HCT116 (cell line): ENCODE measurements at regions not wholly inside any gene's neighbourhood (a gene's known extent, or its start where the extent isn't known, plus 50 kb on each side); places are given as distances from the start of the nearest gene placed in this dataset.

Source experiments
- ATAC-seq: fragments of 200-7000 bp; cut with Tn5 transposase; 2 replicates; pipeline ENCODE4 v1.9.1; 2020; ENCODE audit warnings: mild to moderate bottlenecking, moderate library complexity
- BruUV-seq: library from RNA; stranded (reverse); fragments of 400-500 nt; replicated peaks from 2 replicates; lab custom pipeline; 2021; lab: Mats Ljungman, UMichigan
- CTCF ChIA-PET: fragments of 300-600 bp; sonication (Branson Sonifier 250); formaldehyde crosslinking; loops from one replicate; lab custom pipeline; 2021; ENCODE audit warnings: antibody characterized with exemption; lab: Charles Lee
- POLR2A ChIA-PET: fragments of 300-600, 350-600 bp; sonication (Branson Sonifier 250); formaldehyde crosslinking; loops from one replicate; lab custom pipeline; 2021; ENCODE audit warnings: antibody characterized with exemption; lab: Charles Lee
- RAD21 ChIA-PET, 2 experiments: fragments of 300-600 bp; sonication (Branson Sonifier 250); formaldehyde crosslinking; loops; one replicate each; lab custom pipeline; 2023; ENCODE audit warnings: low total read pairs in 2 of 2; ENCODE audit not compliant: uncharacterized antibody in 2 of 2, unreplicated experiment in 2 of 2, low non-redundant PET in 1 of 2; lab: Charles Lee
- DNase-seq: peaks from one replicate; pipeline ENCODE4 v3.0.0-alpha.2; 2010; ENCODE audit warnings: low read depth, low spot score
- H2AFZ ChIP-seq: fragments of 200-600 bp; shearing (Covaris generic), sonication (generic); 2 replicates; pipeline ENCODE4 v1.6.1; 2017; ENCODE audit warnings: low read depth, mixed run types, mixed read lengths, antibody characterized with exemption, low read length; ENCODE audit not compliant: poor library complexity, severe bottlenecking
- H3K27ac ChIP-seq: 2 replicates; pipeline ENCODE4 v1.5.1; 2012; ENCODE audit warnings: low read depth, low read length
- H3K27me3 ChIP-seq: fragments of 200-600 bp; sonication (generic); 2 replicates; pipeline ENCODE4 v1.6.1; 2016; ENCODE audit warnings: mixed run types, low read length, mixed read lengths; ENCODE audit not compliant: insufficient read depth
- H3K36me3 ChIP-seq, 2 experiments: fragments of 200-500 bp in 1 of 2; fragments of 200-600 bp in 1 of 2; sonication (Bioruptor generic) in 1 of 2; sonication (generic) in 1 of 2; 2 replicates each; pipeline versions ENCODE4 v1.5.1 to v1.6.1; 2014 to 2016; ENCODE audit warnings: low read length in 2 of 2, inconsistent platforms in 1 of 2, mixed read lengths in 1 of 2, mixed run types in 1 of 2; ENCODE audit not compliant: insufficient read depth in 2 of 2, control insufficient read depth in 1 of 2
- H3K4me1 ChIP-seq, 2 experiments: fragments of 200-600 bp in 1 of 2; sonication (generic) in 1 of 2; 2 replicates each; pipeline versions ENCODE4 v1.5.1 to v1.6.1; 2012 to 2017; ENCODE audit warnings: low read length in 2 of 2, inconsistent platforms in 1 of 2, mild to moderate bottlenecking in 1 of 2, mixed read lengths in 1 of 2, mixed run types in 1 of 2, moderate library complexity in 1 of 2; ENCODE audit not compliant: insufficient read depth in 2 of 2, control insufficient read depth in 1 of 2
- H3K4me2 ChIP-seq: fragments of 200-600 bp; sonication (generic); 2 replicates; pipeline ENCODE4 v1.6.1; 2017; ENCODE audit warnings: mixed run types, low read length, mixed read lengths
- H3K4me3 ChIP-seq, 2 experiments: fragments of 200-600 bp in 1 of 2; sonication (generic) in 1 of 2; replicated peaks in 1 of 2; 2 replicates each; pipeline ENCODE4 v1.5.1; 2011 to 2016; ENCODE audit warnings: low read length in 2 of 2, control low read depth in 1 of 2, low read depth in 1 of 2, mild to moderate bottlenecking in 1 of 2, mixed read lengths in 1 of 2, mixed run types in 1 of 2
- H3K79me2 ChIP-seq: fragments of 200-600 bp; sonication (generic); 2 replicates; pipeline ENCODE4 v1.6.1; 2017; ENCODE audit warnings: mild to moderate bottlenecking, mixed run types, low read length, moderate library complexity, mixed read lengths; ENCODE audit not compliant: insufficient read depth
- H3K9ac ChIP-seq: fragments of 200-600 bp; sonication (generic); 2 replicates; pipeline ENCODE4 v1.6.1; 2016; ENCODE audit warnings: low read length, mixed read lengths
- H3K9me2 ChIP-seq: fragments of 200-600 bp; sonication (generic), shearing (Covaris generic); 2 replicates; pipeline ENCODE4 v1.6.1; 2017; ENCODE audit warnings: mixed run types, mild to moderate bottlenecking, moderate library complexity; ENCODE audit not compliant: insufficient read depth
- H3K9me3 ChIP-seq, 2 experiments: fragments of 200-500 bp in 1 of 2; fragments of 200-600 bp in 1 of 2; sonication (Bioruptor generic) in 1 of 2; sonication (generic) in 1 of 2; 2 replicates each; pipeline ENCODE4 v1.6.1; 2014 to 2017; ENCODE audit warnings: low read length in 2 of 2, mixed read lengths in 2 of 2, inconsistent platforms in 1 of 2, low read depth in 1 of 2, mild to moderate bottlenecking in 1 of 2, mixed run types in 1 of 2, moderate library complexity in 1 of 2; ENCODE audit not compliant: control insufficient read depth in 1 of 2, insufficient read depth in 1 of 2
- H4K20me1 ChIP-seq: fragments of 200-600 bp; sonication (generic), shearing (Covaris generic); 2 replicates; pipeline ENCODE4 v1.6.1; 2017; ENCODE audit warnings: mixed run types, mild to moderate bottlenecking, moderate library complexity; ENCODE audit not compliant: insufficient read depth
- CBX3 ChIP-seq: IDR thresholded peaks from 2 replicates; pipeline ENCODE4 v1.6.1; 2012; ENCODE audit warnings: low read depth
- CEBPB ChIP-seq: IDR thresholded peaks from 2 replicates; pipeline ENCODE4 v1.6.1; 2012; ENCODE audit warnings: low read depth
- CTCF ChIP-seq, 3 experiments: fragments of 200-600 bp in 1 of 3; sonication (generic) in 1 of 3; IDR thresholded peaks in 2 of 3; conservative IDR thresholded peaks in 1 of 3; 2 replicates each; pipeline ENCODE4 v1.5.1; 2012 to 2017; ENCODE audit warnings: low read depth in 2 of 3, low read length in 2 of 3, antibody characterized with exemption in 1 of 3, borderline replicate concordance in 1 of 3, control low read depth in 1 of 3, mild to moderate bottlenecking in 1 of 3, mixed read lengths in 1 of 3, mixed run types in 1 of 3, moderate library complexity in 1 of 3; ENCODE audit not compliant: insufficient read depth in 1 of 3
- EGR1 ChIP-seq: IDR thresholded peaks from 2 replicates; pipeline ENCODE4 v1.6.1; 2012; ENCODE audit warnings: low read depth
- ELF1 ChIP-seq: IDR thresholded peaks from 2 replicates; pipeline ENCODE4 v1.6.1; 2012; ENCODE audit warnings: low read depth, borderline replicate concordance
- EZH2phosphoT487 ChIP-seq: fragments of 200-600 bp; IDR thresholded peaks from 2 replicates; pipeline ENCODE4 v1.6.1; 2018; ENCODE audit warnings: antibody characterized with exemption, borderline replicate concordance
- FOSL1 ChIP-seq: IDR thresholded peaks from 2 replicates; pipeline ENCODE4 v1.6.1; 2012; ENCODE audit warnings: low read depth
- MAX ChIP-seq: IDR thresholded peaks from 2 replicates; pipeline ENCODE4 v1.6.1; 2012
- RAD21 ChIP-seq: IDR thresholded peaks from 2 replicates; pipeline ENCODE4 v1.6.1; 2012; ENCODE audit warnings: low read depth, mild to moderate bottlenecking
- REST ChIP-seq: IDR thresholded peaks from 2 replicates; pipeline ENCODE4 v1.6.1; 2012; ENCODE audit warnings: low read depth
- SRF ChIP-seq: IDR thresholded peaks from 2 replicates; pipeline ENCODE4 v1.6.1; 2012; ENCODE audit warnings: low read depth
- TCF7L2 ChIP-seq: IDR thresholded peaks from 2 replicates; pipeline ENCODE4 v1.7.0; 2011; ENCODE audit warnings: borderline replicate concordance, inconsistent platforms; ENCODE audit not compliant: insufficient read depth, insufficient read length; ENCODE audit errors: extremely low read depth
- ZBTB33 ChIP-seq: IDR thresholded peaks from 2 replicates; pipeline ENCODE4 v1.6.1; 2011; ENCODE audit warnings: mild to moderate bottlenecking, low read length, moderate library complexity; ENCODE audit not compliant: insufficient replicate concordance; ENCODE audit errors: extremely low read depth
- ZFX ChIP-seq: fragments of 450-650 bp; IDR thresholded peaks from 2 replicates; pipeline ENCODE4 v1.6.1; 2017
- intact Hi-C: fragments of 100-400 bp; cut with micrococcal nuclease; formaldehyde crosslinking; loops from 2 replicates; pipeline ENCODE4 v1.10.0; 2022

- TF ChIP-seq CTCF (IDR thresholded peaks at IDR 0.05 in 2 of 3, conservative IDR thresholded peaks at IDR 0.05 in 1 of 3; ENCODE audit: borderline replicate concordance in 1 of 3, insufficient read depth in 1 of 3, low read depth in 2 of 3, low read length in 2 of 3) (no peak), EZH2phosphoT487 (no peak), REST (no peak), CBX3 (no peak)
Observed at GRCh38 chr6:153727885-153728284, 311.2 kb upstream of the OPRM1 start (continued).

GRCh38 chr6:153725456-153725855 is 313.6 kb upstream of the OPRM1 start:
- intact Hi-C loops: no loop called here
- Histone ChIP-seq H2AFZ (no peak overlapping the region), H3K79me2 (no peaks in the 10 kb centered on the region), H3K4me1 (no peaks in the 10 kb centered on the region), H3K9ac (no peak overlapping the region), H3K36me3 (no peaks in the 10 kb centered on the region), H3K4me2 (no peak overlapping the region), H3K4me3 (no peak overlapping the region), H3K27me3 (peaks cover 23% of the 10 kb centered on the region; the same call in 1 of the 2 replicates), H3K9me2 (no peaks in the 10 kb centered on the region), H3K9me3 (no peaks in the 10 kb centered on the region), H4K20me1 (no peaks in the 10 kb centered on the region), H3K27ac (no peak overlapping the region)
- TF ChIP-seq ELF1: no peak
- no peak for TF ChIP-seq CEBPB
- TF ChIP-seq RAD21: no peak
- TF ChIP-seq CTCF (IDR thresholded peaks at IDR 0.05 in 2 of 3, conservative IDR thresholded peaks at IDR 0.05 in 1 of 3; ENCODE audit: borderline replicate concordance in 1 of 3, insufficient read depth in 1 of 3, low read depth in 2 of 3, low read length in 2 of 3): no peak
- no peak for TF ChIP-seq SRF
- no peak for TF ChIP-seq FOSL1
- TF ChIP-seq ZBTB33: no peak
- TF ChIP-seq TCF7L2: no peak
- no peak for TF ChIP-seq MAX
- TF ChIP-seq EGR1: no peak
- no peak for TF ChIP-seq ZFX
- no peak for ATAC-seq
- DNase-seq: no peak
- no TSS peak for BruUV-seq
- RAD21 ChIA-PET: no interaction called here
- POLR2A ChIA-PET: no interaction called here
- CTCF ChIA-PET: no interaction called here
